GM19043 (cell line): ENCODE measurements at regions not wholly inside any gene's neighbourhood (a gene's known extent, or its start where the extent isn't known, plus 50 kb on each side); places are given as distances from the start of the nearest gene placed in this dataset.
A peak's percentile ranks its signal among the peaks of the same experiment; 100 is the strongest.
"Not testable (repeated sequence)": the region's sequence is repeated elsewhere in the genome, so short reads cannot be mapped to it uniquely, and the experiment has no call there.

ENCODE experiments used
- ATAC-seq: cut with Tn5 transposase; IDR thresholded peaks from one replicate; pipeline ENCODE4 v1.9.1; 2021; ENCODE audit warnings: low read depth; ENCODE audit not compliant: unreplicated experiment

DNA sequence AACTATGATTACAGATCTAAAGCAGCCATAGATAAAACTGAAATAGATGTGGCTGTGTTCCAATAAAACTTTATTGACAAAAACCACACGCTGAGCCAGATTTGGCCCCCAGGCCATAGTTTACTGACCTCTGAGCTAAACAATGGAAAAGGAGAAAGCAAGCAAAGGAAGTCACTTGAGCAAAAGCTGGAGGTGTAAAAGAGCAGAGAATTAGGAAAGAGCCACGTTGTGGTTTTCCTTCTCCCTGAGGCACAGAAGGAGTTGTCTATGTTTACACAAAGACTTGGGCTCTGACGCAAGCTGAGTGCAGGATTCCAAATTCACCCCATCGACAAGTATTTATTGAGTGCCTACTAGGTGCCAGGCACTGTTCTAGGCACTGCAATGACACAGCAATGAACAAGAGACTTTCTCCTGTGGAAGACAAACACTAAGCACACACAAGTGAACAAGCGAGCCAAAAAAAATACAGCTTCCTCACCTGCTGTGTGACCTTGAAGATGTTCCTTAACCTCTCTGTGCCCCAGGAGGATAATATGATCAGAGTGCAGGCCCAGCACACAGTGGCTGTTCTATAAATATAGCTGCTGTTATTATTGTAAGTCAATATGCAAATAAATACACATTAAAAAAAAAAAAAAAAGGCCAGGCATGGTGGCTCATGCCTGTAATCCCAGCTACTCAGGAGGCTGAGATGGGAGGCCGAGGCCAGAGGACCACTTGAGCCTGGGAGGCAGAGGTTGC lies 75.4 kb upstream of the PTPN1 start:
- ATAC-seq, result no peak

DNA sequence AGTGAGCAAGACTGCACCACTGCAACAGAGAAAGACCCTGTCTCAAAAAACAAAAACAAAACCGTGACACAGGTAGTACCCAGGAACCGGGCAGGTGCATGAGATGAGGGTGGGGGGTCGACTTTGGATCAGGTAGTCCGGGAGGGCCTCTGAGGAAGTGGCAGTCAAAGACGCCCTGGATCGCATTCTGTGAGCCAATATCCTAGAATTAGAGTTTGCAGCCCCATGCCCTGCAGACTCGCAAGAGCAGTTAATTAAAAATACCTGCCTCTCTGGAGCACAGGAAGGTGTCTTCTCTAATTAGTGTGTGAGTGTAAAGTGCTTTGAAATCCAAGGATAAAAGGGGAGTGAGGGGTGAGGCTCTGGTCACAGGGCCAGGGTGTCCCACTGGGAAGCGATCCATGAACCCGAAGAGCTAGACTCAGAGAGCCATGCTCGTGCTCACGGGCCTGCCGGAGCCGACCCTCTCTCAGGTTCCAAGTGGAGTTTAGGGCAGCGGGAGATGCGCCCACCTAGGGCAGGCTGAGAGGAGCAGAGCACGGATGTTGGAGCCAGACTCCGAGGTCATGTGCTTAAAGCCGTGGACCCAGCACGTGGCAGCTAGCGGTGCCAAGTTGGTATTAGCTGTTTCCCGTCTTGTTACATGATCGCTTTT lies 74.7 kb upstream of the PTPN1 start:
- no peak for ATAC-seq

DNA sequence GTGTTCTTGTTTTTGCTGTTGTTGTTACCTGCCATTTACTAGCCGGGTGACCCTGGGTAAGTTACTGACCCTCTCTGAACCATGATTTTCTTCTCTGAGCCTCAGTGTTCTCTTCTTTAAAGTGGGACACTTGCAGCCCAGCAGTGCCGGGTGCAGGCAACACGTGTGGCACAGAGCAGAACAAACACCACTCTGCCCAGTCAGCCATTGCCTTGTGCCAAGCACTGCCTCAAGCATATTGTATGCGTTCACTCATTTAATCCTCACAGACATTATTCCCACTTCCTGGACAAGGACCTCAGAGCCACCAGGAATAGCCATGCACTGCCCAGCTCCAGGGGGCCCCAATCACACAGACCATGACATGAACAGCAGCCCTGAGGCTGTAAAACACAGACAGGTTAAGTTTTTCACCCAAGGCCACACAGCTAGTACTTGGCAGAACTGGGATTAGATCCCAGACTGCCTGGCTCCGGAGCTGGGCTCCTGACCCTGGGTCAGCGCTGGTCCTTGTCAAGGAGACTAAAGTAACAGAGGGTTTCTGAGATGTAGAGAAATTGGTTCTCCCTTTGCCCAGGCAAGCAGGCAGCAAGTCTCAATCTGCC lies 74.0 kb upstream of the PTPN1 start:
- ATAC-seq, result no peak

DNA sequence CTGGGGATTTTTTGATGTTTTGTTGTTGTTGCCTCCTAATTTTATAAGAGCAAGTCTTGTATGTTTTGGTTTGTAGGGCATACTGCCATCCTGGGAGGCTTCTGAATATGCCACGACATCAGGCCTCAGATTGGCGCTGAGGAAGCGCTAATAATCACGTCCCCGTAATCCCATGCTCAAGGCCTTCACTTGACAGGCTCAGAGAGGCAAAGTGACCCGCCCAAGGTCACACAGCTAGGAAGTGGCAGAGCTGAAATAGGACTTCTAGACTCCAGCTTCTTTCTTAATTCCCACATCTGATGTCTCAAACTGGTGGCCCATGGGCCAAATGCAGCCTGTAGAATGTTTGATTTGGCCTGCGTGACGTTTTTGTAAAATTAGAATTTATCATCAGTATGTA lies 73.5 kb upstream of the PTPN1 start:
- no peak for ATAC-seq

DNA sequence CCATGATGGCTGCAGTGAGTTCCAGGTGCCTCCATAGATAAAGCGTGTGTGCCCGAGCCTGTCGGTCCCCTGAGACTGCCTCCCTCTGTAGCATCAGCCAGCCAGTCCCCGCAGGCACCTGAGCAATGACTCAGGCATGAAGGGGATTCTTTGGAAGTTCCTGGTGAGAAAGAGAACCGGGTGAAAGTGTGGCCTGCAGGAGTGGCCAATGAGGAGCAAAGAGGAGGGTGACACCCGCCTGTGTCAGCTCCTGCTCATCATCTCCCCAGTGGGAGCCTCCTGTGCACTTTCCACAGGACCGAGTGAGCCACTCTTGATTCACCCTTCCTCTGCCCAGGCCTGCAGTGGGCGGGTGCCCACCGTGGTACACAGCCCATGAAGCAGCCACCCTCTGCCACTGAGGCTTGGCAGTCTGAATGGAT lies 71.2 kb upstream of the PTPN1 start:
- ATAC-seq, result no peak

DNA sequence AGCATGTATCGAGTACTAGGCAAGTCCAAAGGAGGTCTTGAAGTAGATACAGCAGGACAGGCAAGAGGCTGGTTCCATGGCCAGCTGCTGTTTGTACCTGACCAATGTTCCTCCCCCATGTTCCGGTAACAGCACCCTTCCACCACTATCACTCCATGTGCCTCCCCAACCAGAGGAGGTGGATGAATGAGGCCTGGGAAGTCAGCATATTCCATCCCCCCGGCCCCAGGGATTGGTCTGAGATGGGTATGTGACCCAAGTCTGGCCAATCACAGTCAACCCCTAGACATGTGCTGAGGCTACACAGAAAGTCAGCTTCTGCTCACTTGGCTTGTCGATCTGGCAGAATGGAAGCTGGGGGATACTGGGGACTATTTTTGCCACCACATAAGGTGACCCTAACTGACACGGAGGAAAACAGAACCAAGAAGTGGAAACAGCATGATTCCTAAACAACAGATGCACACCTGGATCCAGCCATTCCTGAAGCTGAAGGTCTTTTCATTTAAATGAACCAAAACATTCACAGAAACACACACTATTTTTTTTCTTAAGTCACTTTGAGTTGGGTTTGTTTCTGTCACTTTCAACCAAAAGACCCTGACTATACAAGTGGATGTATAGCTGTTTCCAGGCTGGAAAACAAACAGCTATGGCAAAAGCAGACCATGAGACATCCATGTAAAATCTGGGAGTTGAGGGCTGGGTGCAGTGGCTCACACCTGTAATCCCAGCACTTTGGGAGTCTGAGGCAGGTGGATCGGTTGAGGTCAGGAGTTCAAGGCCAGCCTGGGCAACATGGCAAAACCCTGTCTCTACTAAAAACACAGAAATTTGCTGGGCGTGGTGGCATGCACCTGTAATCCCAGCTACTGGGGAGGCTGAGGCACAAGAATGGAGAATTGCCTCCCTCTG lies 70.4 kb upstream of the PTPN1 start:
- ATAC-seq, result no peak

DNA sequence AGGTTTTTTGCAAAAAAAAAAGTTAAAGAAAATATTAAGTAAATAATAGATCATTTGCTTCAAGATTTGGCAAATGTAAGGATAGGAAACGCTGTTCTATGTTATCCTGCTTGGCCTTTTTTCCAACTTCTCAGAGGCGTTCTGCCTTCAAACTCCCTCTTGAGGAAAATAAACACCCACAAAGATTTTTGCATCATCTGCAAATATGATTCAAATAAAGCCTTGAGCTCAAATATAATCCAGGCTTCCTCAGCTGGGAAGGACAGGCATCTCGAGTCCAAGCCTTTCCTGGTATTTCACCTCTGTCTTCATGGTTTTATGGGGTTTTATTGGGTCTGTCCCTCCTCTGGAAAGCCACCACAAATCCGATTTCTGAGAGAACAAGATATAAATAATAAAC lies 67.7 kb upstream of the PTPN1 start:
- ATAC-seq, result no peak

DNA sequence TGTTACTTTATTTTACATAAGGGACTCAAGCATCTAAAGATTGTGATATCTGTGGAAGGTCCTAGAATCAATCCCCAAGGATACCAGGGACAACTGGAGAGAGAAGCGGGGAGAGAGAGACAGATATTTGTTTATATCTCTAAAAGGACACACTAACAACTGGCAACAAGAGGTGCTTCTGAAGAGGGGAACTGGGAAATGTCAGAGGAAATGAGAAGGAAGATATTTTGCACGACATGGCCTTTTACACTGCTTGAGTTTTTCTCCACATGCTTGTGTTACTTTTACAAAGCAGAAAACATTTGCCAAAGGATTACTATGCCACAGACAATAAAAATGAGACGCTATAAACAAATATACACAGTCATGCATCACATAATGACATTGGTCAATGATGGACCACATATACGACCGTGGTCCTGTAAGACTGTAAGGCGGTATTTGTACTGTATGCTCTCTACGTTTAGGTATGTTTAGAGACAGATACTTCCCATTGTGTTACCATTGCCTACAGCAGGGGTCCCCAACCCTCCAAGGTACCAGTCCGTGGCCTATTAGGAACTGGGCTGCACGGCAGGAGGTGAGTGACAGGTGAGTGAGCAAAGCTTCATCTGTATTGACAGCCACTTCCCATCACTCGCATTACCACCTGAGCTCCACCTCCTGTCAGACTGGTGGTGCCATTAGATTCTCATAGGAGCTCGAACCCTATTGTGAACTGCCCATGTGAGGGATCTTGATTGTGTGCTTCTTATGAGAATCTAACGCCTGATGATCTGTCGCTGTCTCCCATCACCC lies 64.6 kb upstream of the PTPN1 start:
- ATAC-seq, result no peak

DNA sequence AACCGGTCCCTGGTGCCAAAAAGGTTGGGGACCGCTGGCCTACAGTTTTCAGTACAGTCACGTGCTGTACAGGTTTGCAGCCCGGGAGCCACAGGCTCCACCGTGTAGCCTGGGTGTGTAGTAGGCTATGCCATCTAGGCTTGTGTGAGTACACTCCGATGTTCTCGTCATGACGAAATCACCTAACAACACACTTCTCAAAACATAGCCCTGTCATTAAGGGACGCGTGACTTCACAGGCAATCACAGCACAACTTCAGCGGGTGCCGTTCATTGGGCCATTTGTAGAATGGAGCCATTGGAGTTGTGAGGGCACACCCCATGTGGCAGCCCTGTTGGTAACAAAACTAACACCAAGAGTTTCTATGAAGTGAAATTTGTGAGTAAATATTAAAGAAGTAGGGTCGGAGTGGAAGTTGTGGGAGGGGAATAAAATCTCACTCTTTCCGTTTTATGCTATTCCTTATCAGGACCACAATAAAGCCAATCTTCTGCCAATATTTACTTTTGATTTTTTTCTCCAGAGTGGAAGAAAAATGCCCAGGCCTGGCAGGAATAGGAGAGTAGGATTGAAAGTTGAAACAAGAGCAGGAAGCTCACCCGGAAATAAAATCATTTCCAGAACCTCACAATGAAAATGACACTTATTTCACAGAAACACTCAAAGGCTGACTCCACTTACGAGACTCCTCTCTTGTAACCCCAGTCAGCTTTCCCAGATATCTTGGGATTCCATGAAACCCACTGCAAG lies 63.7 kb upstream of the PTPN1 start:
- no peak for ATAC-seq

DNA sequence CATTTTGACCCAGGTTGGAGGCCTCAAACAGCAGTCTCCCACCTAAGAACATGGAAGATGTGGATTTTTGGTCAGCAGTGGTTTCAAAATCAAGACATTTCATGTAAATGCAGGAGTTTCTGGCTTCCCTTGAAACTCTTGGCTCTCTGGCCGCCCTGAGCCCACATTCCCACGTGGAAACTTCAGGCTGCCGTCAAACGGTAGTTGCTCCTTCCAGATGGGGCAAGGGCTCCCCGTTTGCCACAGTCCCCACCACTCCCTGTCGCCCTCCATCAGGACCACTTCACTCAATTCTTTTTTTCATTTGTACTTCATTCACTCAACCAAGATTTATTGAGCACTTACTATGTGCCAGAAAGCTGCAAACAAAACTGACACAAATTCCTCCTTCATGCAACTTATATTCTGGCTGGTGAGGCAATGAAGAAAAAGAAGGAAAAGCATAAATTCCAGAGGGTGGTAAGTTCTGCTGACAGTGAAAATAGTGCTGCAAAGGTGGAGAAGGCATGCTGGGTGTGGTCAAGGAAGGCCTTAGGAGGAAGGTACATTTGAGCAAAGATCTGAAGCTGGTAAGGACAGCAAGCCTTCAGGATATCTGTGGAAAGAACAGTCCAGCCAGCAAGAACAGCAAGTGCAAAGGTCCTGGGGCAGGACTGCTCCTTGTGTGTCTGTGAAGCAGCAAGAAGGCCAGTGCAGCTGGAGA lies 62.9 kb upstream of the PTPN1 start:
- ATAC-seq, result no peak

DNA sequence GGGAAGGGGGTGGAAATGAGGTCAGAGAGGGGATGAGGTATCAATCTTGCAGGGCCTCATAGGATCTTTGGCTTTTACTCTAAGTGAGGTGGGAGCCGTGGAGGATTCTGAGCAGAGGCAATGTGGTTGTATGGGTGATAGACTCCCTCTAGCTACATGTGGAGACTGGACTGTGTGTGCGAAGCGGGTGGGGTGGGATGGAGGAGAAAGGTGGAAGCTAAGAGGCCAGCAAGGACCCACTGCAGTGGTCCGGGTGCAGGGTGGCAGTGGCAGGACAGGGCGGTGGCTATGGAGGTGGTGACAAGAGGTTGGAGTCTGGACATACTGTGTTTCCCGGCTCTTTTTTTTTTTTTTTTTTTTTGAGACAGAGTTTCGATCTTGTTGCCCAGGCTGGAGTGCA lies 62.4 kb upstream of the PTPN1 start:
- no peak for ATAC-seq

DNA sequence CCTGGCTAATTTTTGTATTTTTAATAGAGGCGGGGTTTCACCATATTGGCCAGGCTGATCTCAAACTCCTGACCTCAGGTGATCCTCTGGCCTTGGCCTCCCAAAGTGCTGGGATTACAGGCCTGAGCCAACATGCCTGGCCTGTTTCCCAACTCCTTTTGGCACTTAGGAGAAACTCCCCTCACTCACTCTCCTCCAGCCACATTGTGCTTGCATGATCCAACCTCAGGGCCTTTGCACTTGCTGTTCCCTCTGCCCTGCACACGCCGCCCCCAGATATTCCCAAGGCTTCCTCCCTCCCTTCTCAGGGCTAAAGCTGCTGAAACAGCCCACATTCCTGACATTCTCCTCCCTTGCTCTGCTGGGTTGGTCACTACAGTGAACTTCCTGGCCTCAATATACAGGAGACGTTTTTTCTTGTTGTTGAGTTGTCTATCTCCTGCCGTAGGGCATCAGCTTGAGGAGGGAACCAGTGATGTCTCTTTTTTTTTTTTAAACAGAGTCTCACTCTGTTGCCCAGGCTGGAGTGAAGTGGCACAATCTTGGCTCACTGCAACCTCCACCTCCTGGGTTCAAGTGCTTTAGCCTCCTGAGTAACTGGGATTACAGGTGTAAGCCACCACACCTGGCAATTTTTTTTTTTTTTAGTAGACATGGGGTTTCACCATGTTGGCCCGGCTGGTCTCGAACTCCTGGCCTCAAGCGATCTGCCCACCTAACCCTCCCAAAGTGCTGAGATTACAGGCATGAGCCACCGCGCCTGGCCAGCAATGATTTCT lies 61.4 kb upstream of the PTPN1 start:
- not testable (repeated sequence) for ATAC-seq

DNA sequence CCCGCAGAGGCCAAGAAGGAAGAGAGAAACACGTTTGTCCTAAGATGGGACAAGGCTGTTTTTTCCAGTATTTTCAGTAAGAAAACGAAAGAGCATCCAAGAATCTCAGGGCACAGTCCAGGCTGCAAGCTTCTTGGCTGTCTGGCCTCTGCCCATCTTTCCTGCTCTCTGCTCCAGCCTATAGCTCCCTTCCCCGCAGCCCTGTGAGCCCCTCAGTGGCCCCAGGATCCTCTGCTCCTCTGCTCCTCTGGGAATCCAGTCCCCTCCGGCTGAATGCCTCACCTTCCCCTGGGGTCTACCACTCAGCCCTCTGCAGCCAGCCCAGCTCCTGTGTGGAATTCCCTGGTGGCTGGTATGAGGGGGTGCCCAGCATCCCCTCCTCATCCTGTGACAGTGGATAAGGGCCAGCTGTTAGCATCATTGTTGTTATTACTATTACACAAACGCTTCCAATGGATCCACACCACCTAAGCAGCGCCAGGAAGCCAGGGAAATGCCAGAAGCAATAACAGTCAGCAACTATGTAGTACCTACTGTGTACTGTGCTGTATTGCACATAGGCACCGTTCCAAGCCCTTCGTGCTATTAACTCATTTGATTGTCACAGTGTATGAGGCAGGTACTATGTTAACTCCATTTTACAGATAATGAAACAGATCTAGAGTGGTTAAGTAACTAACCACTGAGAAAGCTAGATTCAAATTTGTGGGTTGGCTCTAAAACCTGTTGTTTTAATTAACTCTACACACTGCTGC lies 60.3 kb upstream of the PTPN1 start:
- peak; percentile 59 for ATAC-seq

DNA sequence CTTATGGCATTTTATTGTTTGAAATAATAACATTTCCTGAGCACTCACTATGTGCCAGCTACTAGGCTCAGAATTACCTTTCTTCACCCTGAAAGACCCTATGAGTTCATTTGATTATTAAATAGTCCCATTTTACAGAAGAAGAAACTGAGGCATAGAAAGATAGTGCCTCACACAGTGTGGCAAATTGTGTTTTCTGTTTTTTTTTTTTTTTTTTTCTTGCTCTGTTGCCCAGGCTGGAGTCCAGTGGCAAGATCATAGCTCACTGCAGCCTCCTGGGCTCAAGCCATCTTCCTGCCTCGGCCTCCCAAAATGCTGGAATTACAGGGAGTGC lies 59.7 kb upstream of the PTPN1 start:
- no peak for ATAC-seq

DNA sequence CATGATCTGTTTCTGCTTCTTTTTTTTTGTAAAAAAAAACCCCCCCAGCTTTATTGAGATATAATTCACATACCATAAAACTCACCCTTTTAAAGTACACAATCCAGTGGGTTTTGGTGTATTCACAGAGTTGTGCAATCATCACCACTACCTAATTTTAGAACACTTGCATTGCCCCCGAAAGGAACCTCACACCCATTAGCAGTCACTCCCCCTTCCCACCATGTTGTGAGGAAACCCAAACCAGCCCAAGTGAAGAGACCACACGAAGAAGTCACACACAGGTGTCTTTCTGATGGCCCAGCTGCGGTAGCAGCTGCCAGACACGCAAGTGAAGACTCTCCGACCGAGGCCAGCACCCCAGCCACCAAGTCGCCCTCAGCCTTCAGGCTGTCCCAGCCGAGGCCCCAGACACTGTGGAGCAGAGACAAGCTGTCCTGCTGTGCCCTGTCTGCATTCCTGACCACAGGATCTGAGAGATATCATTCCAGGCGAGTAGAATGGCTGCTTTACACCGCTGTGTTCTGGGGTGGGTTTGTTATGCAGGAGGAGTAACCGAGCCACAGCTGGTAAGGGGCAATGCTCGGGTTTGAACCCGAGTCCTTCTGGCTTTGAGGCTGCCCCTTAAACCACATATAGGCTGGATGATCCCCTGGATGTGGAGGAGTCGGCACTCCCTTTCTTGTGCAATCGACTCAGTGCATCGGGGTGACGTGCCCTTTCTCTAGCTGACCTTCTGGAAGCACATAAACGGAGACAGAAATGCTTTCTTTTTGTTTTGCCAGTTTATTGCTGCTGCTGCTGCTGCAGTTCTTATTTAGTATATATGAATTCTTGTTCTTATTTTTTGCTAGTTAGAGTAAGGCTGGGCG lies 59.1 kb upstream of the PTPN1 start:
- peak; percentile 90 for ATAC-seq

DNA sequence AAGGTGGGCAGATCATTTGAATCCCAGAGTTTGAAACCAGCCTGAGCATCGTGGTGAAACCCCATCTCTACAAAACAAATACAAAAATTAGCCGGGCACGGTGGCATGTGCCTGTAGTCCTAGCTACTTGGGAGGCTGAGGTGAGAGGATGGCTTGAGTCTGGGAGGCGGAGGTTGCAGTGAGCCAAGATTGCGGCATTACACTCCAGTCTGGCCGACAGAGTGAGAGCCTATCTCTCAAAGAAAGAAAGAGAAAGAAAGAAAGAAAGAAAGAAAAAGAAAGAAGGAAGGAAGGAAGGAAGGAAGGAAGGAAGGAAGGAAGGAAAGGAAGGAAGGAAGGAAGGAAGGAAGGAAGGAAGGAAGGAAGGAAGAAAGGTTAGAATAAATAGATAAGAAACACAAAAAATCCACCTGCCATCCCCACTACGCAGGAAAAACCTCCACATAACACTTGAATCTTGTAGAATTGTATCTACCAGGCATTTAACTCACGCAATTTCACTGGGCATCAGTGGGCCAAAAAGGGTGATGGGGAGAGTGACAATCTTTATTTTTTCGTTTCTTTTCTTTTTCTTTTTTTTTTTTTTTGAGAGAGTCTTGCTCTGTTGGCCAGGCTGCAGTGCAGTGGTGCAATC lies 58.3 kb upstream of the PTPN1 start:
- ATAC-seq, result not testable (repeated sequence)
